ENCODE measurements at regions not wholly inside any gene's neighbourhood (a gene's known extent, or its start where the extent isn't known, plus 50 kb on each side); places are given as distances from the start of the nearest gene placed in this dataset.

DNA sequence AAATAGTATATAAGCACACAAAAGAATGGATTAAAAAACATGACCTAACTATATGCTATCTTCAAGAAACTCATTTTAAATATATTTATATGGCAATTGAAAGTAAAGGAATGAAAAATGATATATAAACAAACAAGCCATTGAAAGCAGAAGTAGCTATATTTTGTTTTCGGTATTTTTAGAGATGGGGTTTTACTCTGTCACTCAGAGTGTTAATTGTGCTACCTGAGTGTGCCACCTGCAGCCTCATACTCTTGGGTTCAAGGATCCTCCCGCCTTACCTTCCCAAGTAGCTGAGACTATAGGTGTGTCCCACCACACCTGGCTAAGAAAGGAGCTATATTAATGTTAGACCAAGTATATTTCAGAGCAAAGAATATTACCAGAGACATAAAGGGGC, 624.1 kb downstream of the BUD13 start:
- TF ChIP-seq, protein P1, sequence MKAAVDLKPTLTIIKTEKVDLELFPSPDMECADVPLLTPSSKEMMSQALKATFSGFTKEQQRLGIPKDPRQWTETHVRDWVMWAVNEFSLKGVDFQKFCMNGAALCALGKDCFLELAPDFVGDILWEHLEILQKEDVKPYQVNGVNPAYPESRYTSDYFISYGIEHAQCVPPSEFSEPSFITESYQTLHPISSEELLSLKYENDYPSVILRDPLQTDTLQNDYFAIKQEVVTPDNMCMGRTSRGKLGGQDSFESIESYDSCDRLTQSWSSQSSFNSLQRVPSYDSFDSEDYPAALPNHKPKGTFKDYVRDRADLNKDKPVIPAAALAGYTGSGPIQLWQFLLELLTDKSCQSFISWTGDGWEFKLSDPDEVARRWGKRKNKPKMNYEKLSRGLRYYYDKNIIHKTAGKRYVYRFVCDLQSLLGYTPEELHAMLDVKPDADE (IDR thresholded peaks at IDR 0.05): no peak
- TF ChIP-seq ZNF462 (CRISPR knock-in tag; IDR thresholded peaks at IDR 0.05): no peak
- TF ChIP-seq, protein P2, sequence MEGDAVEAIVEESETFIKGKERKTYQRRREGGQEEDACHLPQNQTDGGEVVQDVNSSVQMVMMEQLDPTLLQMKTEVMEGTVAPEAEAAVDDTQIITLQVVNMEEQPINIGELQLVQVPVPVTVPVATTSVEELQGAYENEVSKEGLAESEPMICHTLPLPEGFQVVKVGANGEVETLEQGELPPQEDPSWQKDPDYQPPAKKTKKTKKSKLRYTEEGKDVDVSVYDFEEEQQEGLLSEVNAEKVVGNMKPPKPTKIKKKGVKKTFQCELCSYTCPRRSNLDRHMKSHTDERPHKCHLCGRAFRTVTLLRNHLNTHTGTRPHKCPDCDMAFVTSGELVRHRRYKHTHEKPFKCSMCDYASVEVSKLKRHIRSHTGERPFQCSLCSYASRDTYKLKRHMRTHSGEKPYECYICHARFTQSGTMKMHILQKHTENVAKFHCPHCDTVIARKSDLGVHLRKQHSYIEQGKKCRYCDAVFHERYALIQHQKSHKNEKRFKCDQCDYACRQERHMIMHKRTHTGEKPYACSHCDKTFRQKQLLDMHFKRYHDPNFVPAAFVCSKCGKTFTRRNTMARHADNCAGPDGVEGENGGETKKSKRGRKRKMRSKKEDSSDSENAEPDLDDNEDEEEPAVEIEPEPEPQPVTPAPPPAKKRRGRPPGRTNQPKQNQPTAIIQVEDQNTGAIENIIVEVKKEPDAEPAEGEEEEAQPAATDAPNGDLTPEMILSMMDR (conservative IDR thresholded peaks at IDR 0.05; ENCODE audit: low read depth in 2 of 2): no peak
- TF ChIP-seq, protein P3, sequence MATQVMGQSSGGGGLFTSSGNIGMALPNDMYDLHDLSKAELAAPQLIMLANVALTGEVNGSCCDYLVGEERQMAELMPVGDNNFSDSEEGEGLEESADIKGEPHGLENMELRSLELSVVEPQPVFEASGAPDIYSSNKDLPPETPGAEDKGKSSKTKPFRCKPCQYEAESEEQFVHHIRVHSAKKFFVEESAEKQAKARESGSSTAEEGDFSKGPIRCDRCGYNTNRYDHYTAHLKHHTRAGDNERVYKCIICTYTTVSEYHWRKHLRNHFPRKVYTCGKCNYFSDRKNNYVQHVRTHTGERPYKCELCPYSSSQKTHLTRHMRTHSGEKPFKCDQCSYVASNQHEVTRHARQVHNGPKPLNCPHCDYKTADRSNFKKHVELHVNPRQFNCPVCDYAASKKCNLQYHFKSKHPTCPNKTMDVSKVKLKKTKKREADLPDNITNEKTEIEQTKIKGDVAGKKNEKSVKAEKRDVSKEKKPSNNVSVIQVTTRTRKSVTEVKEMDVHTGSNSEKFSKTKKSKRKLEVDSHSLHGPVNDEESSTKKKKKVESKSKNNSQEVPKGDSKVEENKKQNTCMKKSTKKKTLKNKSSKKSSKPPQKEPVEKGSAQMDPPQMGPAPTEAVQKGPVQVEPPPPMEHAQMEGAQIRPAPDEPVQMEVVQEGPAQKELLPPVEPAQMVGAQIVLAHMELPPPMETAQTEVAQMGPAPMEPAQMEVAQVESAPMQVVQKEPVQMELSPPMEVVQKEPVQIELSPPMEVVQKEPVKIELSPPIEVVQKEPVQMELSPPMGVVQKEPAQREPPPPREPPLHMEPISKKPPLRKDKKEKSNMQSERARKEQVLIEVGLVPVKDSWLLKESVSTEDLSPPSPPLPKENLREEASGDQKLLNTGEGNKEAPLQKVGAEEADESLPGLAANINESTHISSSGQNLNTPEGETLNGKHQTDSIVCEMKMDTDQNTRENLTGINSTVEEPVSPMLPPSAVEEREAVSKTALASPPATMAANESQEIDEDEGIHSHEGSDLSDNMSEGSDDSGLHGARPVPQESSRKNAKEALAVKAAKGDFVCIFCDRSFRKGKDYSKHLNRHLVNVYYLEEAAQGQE (IDR thresholded peaks at IDR 0.05; ENCODE audit: unreplicated experiment): no peak
- TF ChIP-seq POLR2AphosphoS5 (IDR thresholded peaks at IDR 0.05; ENCODE audit: low read depth): no peak
- no peak for TF ChIP-seq ZNF331 (CRISPR knock-in tag; IDR thresholded peaks at IDR 0.05; ENCODE audit: low read depth)
- no peak for TF ChIP-seq EZH2 (IDR thresholded peaks at IDR 0.05; ENCODE audit: low read depth, unreplicated experiment)
- no peak for TF ChIP-seq EZH2phosphoT487 (IDR thresholded peaks at IDR 0.05; ENCODE audit: unreplicated experiment)
- TF ChIP-seq ZNF114 (CRISPR knock-in tag; IDR thresholded peaks at IDR 0.05): no peak
- Mint-ChIP-seq H3K27ac (no peak overlapping the region), H3K4me3 (no peak overlapping the region), H3K4me1 (peaks cover 20% of the 10 kb centered on the region), H3K27me3 (ENCODE audit: insufficient read depth, low read depth, poor library complexity) (peaks cover 2% of the 10 kb centered on the region), H3K9me3 (peaks cover 11% of the 10 kb centered on the region; the same call in 1 of the 3 replicates), H3K36me3 (ENCODE audit: low read depth) (no peaks in the 10 kb centered on the region)
- no peak overlapping the region for H2AFZ ChIP-seq
- H3K4me1 ChIP-seq (ENCODE audit: insufficient read depth): peaks cover 12% of the 10 kb centered on the region; the same call in 1 of the 2 replicates
- H4K20me1 ChIP-seq (replicated peaks; ENCODE audit: insufficient read depth): no peaks in the 10 kb centered on the region
- H3F3A ChIP-seq (replicated peaks; ENCODE audit: low read depth): no peaks in the 10 kb centered on the region
- no peak overlapping the region for H3K27ac ChIP-seq (ENCODE audit: low read depth)
- ATAC-seq (no peak), DNase-seq (ENCODE audit: low spot score) (no peak)
- H3K4me3 ChIP-seq: no peak overlapping the region
- H3K4me2 ChIP-seq: no peak overlapping the region
- H3K79me2 ChIP-seq (replicated peaks; ENCODE audit: insufficient read depth): no peaks in the 10 kb centered on the region
- H3K36me3 ChIP-seq (ENCODE audit: insufficient read depth): no peaks in the 10 kb centered on the region
- 0 out of 2 replicates have a peak, but pooled peaks cover 3% of the 10 kb centered on the region for H3K9me2 ChIP-seq (ENCODE audit: insufficient read depth)
- H3K27me3 ChIP-seq (ENCODE audit: insufficient read depth): no peaks in the 10 kb centered on the region
